SK-N-DZ (cell line): ENCODE measurements at regions not wholly inside any gene's neighbourhood (a gene's known extent, or its start where the extent isn't known, plus 50 kb on each side); places are given as distances from the start of the nearest gene placed in this dataset.

Experiments
- DNase-seq: peaks from one replicate; pipeline ENCODE4 v3.0.0-alpha.2; 2015; ENCODE audit warnings: low spot score

DNA sequence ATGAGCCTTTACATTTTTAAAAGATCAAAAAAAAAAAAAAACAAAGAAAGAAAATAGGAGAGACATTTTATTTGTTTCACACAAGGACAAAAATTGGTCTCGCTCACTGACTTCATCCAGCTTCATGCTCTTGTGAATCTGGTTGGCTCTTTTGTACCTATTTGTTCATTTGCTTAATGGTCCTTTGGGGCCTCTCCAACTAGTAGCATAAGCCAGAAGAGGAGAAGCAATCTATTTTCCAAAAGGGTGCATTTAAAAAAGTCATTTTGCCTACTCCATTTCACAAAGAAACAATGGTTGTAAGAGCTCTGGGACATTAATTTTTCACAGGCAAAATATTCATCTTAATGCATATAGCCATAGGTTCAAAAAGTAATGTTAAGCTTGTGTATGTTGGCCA, 168.3 kb upstream of the ADAMTS9 start:
- DNase-seq: no peak

DNA sequence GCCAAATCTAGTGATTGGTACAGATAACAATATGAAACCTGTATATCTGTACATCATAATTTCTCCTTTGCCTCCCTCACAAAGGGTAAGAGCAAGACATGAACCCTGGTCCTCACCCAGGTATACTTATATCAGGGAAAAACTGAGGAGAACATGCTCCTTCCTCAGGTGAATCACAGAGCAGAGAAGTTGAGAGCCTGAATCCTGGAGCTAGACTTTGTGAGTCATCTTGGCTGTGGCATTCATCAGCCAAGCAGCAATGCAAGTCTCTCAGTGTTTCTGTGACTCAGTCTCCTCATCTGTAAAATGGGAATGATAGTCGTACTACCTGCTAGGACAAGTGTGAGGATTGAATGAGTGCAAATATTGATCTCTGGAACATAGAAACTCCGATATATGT, 165.7 kb upstream of the ADAMTS9 start:
- no peak for DNase-seq

DNA sequence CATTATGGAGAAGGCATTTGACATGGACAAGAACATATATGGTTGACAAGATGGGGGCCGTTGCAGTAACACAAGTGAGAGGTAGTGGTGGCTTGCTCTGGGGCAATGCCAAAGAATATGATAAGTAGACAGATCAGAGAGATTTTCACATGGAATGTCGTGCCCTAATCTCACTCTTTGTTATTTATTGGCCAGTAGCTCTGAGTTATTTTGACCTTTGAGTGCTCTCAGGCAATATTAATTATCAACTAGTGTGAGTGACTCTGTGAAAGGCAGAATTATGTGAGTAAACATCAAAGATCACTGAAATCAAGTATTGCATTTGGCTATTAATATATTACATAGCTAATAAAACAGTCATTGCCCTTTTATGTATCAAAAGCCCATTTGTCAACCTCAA, 164.9 kb upstream of the ADAMTS9 start:
- DNase-seq: no peak

DNA sequence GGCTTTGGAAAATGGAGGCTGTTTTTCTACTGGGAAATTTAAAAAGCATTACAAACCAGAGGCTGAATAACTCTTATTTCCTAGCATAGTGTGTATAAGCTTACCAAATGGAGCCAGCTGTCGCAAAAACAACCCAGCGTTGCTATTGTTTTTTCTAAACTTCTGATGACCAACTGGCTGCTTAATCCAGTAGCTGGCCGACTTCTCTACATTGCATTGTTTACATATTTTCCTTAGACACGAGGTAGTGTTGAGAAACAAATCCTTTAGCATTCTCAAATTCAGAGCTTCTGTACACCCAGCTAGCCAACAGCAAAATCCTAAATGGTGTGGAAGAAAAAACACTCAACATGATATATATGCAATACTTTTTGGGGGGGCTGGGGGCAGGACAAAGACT, 161.0 kb upstream of the ADAMTS9 start:
- DNase-seq: no peak

DNA sequence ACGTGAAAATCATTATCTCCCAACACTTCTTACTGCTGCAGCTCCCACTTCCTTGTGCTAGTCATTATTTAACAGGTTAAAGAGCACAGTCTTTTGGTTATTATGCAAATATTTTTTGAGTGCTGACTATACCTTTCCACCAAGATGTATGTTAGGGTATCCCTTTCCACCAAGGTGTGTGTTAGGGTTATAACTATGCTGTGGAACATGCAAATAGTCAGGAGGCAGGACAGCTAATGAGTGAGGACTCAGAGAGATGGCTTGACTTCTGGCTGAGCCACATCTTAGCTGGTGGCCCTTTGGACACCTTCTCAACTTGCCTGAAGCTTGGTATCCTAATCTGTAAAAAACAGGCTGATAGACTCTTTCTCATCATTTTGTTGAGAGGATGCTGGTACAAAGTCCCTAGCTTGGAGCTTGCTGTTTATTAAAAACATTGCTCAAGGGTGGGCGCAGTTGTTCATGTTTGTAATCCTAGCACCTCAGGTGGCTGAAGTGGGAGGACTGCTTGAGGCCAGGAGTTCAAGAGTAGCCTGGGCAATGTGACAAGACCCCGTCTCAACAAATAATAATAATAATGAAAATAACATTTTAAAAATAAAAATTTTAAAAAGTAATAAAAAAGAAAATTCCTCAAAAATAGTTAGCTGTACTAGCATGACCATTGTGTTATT, 160.5 kb upstream of the ADAMTS9 start:
- DNase-seq: no peak

DNA sequence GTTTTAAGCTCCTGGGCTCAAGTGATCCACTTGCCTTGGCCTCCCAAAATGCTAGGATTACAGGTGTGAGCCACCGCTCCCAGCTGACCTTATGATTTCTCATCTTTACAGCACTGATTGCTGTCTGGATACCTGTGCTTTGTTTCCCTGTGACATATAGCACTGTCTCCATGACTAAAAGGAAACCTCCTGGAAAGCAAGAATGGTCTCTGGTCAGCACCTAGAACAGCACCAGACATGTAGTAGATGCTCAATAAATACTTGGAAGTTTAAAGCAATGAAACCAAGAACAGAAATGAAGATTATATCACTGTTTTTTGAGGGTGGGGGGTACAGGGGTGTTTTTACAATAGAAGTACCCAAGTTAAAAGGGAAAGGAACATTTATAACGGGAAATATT, 156.8 kb upstream of the ADAMTS9 start:
- no peak for DNase-seq

DNA sequence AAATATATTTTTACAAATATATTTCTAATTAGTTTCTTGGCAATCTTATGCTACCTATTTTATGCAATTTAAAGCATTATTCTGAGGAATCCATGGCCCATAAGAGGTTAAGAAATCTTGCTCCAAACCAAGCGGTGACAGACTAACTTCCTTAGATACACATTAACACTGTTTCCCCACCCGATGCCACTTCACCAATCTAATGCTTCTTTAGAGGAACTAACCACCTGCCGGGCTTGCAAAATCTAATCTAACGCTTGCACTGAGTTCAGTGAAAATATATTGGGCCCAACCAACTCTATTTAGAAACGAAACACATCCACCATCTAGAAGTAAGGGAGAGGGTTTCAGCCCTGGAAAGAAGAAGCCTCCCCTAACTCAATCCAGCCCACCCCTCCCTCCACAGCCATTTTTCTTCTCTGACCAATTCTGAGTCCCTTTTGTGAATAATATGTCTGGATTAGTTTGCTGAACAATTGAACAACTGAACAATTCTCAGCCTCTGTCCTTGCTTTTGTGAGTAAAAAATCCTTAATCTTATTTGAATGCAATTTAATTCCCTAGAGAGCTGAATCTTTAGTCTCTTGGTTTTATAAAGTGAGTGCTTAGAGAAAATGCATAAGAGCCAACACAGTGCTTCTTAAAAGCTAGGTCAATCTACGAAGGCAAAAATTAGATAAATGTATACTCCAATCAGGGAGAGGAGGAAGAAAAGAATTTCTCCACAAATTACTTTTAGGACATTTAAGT, 150.4 kb upstream of the ADAMTS9 start:
- DNase-seq: peak; percentile 4

DNA sequence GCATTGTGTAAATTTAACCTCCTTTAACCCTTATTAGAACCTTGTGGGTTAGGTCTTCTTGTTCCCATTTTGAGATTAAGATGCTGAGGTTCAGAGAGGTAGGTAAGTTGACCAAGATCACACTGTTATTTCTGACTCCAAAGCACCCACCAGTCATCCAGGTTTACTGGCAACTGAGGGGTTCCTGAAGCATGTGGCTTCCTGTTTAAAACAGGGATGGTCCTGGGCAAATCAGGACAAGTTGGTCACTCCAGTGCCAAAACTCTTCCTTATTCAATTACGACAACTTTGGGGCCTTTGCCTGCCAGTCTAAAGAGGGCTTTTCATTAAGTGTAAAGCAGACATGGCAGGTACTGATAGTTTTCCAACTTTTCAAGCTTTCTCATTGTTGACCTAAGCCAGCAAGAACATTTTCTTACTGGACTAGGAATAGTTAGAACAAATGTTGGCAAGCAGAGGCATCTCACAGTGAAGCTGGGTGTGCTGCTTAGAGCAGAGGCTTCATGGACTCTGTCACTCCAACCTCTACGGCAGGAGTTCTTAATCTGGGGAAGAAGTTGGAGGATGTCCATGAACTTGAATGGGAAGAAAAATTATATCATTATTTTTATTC, 149.4 kb upstream of the ADAMTS9 start:
- DNase-seq: no peak

DNA sequence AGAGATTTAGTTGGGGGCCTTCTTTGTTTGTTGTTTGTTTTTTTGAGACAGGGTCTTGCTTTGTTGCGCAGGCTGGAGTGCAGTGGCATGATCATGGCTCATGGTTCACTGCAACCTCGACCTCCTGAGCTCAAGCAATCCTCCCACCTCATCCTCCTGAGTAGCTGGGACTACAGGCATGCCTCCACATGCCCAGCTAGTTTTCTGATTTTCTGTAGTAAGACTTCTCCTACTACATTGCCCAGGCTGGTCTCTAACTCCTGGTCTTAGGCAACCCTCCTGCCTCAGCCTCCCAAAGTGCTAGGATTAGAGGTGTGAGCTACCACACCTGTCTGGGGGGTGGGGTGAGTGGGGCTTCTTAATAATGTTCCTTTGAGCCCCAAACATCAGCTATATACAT, 148.3 kb upstream of the ADAMTS9 start:
- DNase-seq: no peak

DNA sequence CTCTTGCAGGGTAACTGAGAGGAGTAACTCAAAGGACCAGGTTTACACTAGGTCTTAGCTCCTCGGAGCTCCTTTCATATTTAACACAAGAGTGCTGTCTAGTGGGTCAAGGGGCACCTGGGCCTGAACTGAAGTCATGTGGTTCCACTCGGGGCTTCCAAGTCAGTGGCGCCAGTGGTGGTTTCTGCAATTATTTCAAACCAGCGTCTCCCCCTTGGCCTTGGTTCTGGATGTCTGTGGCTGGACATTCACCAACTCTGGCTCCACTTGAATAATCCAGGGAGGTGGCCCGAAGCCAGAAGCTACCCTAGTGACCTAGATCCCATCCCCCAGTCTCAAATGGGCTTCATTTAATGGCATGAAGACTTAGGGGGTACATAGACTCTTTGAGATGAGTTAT, 144.3 kb upstream of the ADAMTS9 start:
- no peak for DNase-seq

DNA sequence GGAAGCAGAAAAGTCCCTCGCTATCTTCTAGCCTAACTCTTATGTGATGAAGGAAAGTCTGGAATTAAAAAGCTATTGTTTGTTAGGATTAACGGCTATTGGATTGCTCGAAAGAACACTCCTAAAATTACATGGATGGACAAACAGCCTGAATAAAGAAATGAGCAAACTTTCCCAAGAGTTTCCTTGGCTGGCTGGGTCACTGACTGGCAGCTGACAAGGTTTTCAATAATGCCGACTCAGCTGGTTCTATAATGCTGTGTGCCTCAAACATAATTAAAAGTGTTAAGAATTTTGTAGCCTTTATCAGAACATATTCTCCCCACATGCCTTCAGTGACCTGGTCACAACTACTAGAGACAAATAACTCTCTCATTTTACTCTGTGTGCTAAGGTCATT, 142.9 kb upstream of the ADAMTS9 start:
- no peak for DNase-seq

DNA sequence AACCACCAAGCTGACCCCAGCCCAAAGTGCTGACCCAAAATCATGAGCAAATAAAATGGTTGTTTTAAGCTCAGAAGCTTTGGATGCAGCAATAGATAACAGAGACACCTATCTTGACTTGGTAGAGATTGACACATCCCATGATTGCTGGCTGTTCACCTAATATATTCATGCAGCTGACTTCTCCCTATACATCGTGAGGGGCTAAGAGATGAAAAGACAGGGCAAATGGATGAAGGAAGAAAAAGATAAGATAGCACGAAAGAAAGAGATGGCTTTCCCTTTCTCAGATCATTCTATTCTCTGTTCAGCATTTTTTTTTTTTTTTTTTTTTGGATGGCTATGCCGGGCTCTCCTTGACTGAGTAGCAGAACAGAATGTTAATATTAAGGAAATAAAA, 141.5 kb upstream of the ADAMTS9 start:
- no peak for DNase-seq

DNA sequence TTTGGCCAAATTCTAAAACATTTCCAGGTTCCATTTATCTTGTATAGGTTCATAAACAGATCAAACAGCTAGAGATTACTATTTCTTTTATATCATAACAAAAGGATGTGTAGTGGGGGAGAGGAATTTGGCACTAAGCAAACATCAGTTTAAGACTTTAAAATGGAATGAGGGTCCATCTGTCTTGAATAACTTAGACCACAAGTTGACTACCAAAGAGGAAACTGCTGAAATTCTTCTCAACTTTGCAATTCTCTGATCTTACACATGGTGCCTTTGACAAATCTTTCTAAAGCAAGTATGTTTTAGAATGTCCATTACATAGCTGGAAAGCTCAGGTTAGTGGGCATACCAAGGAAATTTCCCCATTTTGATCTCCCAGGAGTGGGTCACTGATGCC, 140.5 kb upstream of the ADAMTS9 start:
- DNase-seq: no peak

DNA sequence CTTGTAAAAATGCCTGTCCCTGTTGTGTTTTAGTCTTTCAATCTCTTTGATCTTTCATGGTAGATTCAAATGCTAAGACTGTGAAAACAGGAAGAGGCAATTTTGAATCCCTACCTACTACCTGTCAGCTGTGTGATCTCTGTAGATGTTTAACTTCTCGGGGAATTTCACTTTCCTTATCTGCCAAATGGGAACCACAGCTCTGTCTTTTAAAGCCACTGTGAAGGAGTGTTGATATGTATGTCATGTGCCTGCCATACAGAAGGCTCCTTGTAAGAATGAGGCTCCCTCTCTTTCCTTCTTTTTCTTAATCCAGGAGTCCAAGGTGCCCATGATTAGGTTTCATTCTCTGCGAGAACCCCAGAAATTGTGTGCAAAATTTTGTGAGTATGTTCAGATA, 139.6 kb upstream of the ADAMTS9 start:
- DNase-seq: no peak

DNA sequence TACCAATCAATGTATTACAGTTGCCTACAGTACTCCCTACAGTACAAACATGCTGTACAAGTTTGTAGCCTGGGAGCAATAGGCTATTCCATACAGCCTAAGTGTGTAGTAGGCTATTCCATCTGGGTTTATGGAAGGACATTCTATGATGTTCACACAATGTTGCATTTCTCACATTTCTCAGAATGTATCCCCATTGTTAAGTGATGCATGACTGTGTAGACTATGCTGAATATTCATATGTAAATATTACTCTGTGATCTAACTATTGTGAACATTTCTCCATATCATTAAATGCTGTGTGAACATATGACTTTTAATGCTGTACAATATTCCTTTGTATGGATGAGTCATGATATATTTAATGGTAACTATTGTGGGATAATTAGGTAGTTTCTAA, 139.2 kb upstream of the ADAMTS9 start:
- DNase-seq: no peak

DNA sequence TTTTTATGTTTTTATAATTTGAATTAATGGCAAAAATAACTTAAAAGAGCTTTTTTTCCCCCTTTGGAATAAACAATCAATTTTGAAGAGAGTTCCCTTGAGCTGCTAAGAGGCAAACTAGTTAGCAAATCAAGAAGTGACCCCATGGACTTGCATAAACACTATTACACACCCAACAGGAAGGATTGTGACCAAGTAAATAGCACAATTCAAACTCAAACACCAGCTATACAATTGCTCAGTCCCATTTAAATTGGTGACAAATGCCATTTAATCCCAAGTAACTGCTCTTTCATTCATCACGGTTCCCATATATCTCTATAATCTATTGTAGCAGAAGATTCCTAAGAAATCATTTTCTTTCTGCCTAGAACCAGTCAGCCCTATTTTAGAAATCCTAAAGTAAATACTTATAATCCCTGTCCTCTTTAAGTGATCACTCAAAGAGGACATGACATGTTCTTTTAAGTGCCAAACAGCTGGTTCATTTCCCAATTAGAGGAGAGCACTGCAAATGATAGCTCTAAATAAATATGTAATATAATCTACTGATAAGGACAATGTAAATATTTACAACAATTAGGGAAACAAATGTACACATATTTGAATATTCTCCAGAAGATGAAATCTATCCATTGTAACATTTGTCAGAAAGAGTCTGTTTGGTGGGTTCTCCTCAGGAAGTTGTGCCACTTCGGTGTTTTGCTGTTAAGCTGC, 137.8 kb upstream of the ADAMTS9 start:
- DNase-seq: no peak

DNA sequence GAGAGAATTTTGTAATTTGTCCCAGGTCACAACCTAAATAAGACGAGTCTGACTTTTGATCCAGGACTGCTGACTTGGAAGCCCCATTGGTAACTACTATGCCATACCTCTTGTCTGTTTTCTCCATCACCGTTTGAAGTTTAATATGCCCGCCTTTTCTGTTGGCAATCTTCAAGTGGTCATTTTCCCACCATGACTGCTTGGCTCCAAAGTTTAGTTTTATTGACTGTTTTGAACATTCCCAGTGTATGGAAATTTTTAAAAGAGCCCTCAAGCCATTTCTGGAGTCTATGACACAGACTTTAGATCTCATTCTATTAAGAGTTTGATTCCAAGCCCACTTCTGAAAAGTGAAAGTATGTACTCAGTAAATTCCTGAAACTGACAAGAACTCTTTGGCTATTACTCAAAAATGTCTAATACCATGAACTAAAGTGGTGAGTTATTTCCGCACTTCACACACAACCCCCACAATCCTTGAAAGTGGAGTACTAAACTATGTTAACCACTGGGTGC, 136.7 kb upstream of the ADAMTS9 start:
- no peak for DNase-seq

DNA sequence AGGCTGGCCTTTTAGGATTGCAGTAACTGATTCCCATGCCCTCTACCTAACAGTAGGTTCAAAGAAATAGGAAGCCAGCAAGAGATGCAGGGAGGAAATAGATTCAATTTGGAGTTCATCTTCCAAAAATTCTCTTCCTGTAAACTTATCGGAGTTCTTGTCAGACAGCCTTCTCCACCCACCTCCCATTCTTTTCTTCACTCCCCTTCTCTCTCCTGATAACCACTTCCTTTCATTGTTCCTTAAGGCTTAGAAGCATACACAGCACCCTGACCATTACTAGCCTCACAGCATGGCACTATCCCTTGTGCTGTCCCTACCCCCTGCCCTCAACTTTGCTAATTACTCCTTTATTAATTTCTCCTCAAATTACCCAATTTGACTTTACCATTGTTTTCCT, 130.4 kb upstream of the ADAMTS9 start:
- DNase-seq: no peak

DNA sequence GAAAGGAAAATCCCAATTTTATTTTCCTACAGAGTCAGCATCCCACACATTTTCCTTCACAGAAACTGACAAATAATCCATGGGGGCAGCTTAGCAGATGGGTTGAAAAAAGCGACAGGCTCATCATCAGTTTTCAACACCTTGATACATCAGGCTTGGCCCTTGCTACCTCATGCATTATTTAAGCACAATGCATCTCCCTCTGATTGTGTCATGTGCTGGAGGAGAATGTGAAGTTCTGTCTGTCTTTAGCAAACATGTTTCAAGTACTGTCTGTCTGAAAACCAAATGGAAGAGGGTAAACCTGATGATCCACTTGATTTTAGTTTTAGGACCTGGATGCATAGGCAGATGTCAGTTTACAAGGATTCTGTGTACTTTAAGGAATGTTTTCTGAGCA, 128.6 kb upstream of the ADAMTS9 start:
- no peak for DNase-seq

DNA sequence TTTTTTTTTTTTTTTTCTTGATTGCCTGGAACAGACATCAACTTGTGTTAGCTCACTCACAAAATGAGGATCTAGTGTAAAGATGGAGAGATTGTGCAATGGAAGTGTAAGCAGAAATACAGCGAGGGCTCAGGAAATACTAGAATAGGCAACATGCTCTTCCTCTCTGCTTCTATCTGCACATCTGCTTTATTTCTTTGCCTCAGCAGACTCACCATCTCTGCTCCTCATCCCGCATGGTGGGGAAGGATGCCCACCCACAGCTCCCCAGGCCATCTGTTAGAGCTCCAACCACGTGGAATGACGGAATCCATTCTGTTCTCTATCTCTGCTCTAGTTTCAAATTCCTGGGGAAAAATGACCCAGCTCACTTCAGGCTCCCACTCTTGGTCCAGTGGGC, 128.0 kb upstream of the ADAMTS9 start:
- peak; percentile 54 for DNase-seq

DNA sequence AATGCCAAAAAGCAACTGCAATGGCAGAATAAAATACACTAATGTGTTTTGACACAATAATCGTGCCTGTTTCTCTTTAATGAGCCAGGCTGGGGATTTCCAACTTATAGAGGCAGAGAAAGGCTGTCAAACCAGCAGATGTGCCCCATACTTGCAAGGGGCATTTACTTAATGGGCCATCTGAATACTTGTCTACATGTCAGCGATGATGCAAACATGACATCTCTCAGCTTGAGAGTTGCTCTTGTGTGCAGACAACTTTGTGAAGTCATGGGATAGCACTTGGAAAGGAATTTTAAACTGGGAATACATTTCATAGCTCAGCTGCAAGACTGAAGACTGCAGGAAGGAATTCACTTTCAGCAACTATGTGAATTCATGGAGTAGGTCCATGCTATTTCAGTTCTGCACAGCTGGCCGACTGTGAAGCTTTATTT, 127.4 kb upstream of the ADAMTS9 start:
- DNase-seq: peak; percentile 42

DNA sequence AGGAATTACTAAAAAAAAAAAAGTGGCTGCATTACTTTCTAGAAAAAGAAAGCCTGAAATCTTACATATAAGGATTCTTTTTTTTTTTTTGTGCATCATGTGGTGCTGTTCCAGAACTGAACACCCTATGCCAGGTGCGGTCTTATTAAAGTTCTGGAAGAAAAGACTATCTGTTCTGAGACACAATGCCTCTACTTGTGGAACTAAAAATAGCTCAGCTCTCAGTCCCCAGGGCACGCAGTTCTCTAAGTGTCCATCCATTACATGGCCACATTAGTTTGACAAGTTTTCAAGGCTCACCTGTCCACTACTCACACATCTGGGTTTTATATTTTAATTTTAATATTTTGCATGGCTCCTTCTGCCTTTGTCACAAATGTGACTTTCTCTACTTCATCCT, 126.6 kb upstream of the ADAMTS9 start:
- DNase-seq: no peak
